ENCODE measurements at regions not wholly inside any gene's neighbourhood (a gene's known extent, or its start where the extent isn't known, plus 50 kb on each side); places are given as distances from the start of the nearest gene placed in this dataset.

- TF ChIP-seq CTCF (conservative IDR thresholded peaks at IDR 0.05 in 1 of 2, IDR thresholded peaks at IDR 0.05 in 1 of 2; ENCODE audit: extremely low read depth in 1 of 2, insufficient read depth in 1 of 2, low read depth in 1 of 2, low read length in 2 of 2) (no peak), EZH2 (IDR thresholded peaks at IDR 0.05; ENCODE audit: borderline replicate concordance, low read length) (no peak)
These were observed 294.2 kb upstream of the ZMIZ1 start for GRCh38 chr10:78774614-78774998.

All from mammary epithelial cell (primary cell).